ENCODE measurements at regions not wholly inside any gene's neighbourhood (a gene's known extent, or its start where the extent isn't known, plus 50 kb on each side); places are given as distances from the start of the nearest gene placed in this dataset.

GRCh38 chr19:31947436-31948115, 397.8 kb upstream of the ZNF507 start:
- no peak for TF ChIP-seq POLR2AphosphoS5 (IDR thresholded peaks at IDR 0.05)
- no peak for TF ChIP-seq CTCF (IDR thresholded peaks at IDR 0.05)
- TF ChIP-seq POLR2A (IDR thresholded peaks at IDR 0.05): no peak

All from transverse colon (tissue), 4 donors.